ENCODE measurements at regions not wholly inside any gene's neighbourhood (a gene's known extent, or its start where the extent isn't known, plus 50 kb on each side); places are given as distances from the start of the nearest gene placed in this dataset.

DNA sequence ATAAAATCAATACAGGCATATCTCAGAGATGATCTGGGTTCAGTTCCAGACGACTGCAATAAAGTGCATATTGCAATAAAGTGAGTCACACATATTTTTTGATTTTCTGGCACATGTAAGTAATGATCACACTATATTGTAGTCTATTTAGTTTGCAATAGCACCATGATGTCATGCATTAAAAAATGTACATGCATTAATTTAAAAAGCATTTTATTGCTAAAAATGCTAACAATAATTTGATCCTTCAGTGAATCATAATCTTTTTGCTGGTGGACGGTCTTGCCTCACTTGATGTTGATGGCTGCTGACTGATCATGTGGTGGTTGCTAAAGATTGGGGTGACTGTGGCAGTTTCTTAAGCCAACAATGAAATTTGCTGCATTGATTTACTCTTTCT lies 511.1 kb downstream of the OTOL1 start:
- no peak for DNase-seq (ENCODE audit: low read depth, low spot score)

- DNase-seq (ENCODE audit: low read depth, low spot score), result no peak
Measured at GRCh38 chr3:162012633-162013032, 516.0 kb downstream of the OTOL1 start.

- no peak for DNase-seq (ENCODE audit: low read depth, low spot score)
Measured at GRCh38 chr3:162014284-162014683, 517.7 kb downstream of the OTOL1 start.

GRCh38 chr3:162015856-162016255 lies 519.2 kb downstream of the OTOL1 start:
- no peak for DNase-seq (ENCODE audit: low read depth, low spot score)

DNA sequence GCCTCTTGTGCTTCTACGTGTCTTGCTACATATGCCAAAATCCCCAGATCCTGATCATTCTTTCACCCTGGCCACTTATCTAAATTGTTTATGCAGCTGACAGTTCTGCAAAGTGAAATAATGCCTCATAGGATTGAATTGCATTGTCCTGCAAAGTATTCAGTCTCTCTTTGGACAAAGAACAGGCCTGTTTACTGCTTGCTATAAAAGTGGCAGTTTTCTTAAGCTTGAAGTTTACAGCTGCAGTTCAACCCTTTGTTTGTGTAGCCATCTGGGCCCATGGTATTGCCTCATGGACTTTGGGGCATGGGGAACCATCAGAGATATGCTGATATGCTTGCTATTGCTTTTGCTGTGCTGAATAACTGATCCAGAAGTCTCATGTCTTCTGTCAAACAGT lies 523.2 kb downstream of the OTOL1 start:
- DNase-seq (ENCODE audit: low read depth, low spot score), result no peak

- DNase-seq (ENCODE audit: low read depth, low spot score), result no peak
Measured at GRCh38 chr3:162021206-162021605, 524.6 kb downstream of the OTOL1 start.

DNA sequence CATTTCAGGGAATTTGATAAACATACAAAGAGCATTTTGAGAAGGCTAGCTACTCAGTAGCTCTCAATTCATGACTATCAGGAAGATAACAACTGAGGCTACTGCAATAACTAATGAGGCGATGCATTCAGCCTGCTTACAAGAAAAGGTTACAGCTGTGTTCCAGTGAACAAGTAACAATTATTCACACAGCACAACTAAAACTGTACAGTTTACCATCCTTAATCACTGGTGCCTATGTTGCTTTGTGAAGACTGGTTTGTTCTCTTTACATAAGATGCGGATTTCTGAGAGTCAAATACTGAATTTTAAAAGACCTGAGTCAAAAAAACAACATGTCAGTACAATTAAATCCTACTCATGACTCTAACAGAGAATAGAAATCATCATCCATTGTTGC lies 526.3 kb downstream of the OTOL1 start:
- no peak for DNase-seq (ENCODE audit: low read depth, low spot score)

DNA sequence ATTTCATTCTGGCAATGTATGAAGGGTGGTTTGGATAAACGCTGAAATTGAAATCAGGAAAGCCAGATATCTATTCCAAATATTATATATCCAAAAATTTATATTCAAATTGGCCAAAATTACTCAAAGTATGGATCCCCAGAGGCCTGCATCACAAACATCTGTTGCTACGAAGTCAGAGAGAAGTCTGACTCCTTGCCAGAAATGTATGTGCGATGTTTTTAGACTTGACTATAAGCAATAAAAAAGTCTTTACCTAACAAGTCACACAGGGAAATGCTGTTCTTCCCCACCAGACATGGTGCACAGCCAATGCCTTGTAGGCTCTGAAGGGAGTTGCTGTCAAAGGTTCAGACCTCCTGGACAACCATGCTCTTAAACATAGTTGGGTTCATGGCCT lies 533.1 kb downstream of the OTOL1 start:
- no peak for DNase-seq (ENCODE audit: low read depth, low spot score)

DNA sequence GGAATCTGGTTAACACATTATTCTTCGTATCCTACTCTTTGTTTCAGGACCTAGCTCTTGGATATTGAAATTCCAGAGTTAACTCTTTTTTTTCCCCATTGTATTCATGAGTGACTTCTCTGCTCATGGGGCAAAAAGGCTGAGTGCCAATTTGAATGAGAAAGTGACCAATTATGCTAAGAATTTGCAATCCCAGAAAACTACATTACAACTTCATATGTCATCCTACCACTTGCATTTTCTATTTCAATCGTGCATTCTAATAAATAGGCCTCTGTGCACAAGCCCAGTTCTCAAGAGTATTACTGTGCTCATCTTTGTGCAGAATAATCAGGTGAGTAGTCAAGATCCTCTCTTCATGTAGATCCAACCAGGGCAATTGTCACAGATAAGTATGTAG lies 537.8 kb downstream of the OTOL1 start:
- no peak for DNase-seq (ENCODE audit: low read depth, low spot score)

DNA sequence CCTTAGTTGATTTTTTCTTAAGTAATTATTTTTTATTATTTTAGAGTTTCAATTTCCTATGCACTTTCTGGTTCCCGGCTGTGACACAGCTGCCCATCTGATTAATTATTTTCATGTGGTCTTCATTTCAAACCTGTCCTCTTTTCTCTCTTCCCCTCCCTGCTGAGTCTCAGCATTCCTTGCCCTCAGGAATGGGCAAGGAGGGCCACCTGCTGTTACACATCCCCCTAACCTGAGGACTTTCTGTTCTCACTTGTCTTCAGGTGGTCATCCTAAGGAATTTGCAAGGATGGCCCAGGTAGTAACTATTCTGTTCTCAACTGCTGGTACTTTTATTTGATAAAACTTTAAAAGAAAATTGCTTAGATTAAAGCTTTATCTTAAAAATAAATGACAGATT lies 545.0 kb downstream of the OTOL1 start:
- DNase-seq (ENCODE audit: low read depth, low spot score), result no peak

DNA sequence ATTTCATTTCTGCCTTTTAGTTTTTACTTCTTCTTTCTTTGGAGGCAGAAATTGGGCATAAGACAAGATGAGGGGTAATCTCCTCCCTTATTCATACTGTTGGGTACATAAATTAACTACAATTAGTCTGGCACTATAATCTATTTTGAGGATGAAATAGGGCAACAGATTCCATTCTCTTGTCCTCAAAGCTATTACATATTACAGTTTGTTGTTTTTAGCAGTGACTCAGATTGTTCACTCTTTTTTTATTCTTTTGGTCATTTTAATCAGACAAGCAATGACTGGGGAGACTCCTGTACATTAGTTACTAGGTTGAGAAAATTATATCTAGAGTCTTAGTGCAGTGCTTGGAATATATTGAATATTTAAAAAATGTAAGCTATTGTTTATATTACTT lies 556.0 kb downstream of the OTOL1 start:
- no peak for DNase-seq (ENCODE audit: low read depth, low spot score)

GRCh38 chr3:162072656-162073164 lies 576.1 kb downstream of the OTOL1 start:
- DNase-seq (ENCODE audit: low read depth, low spot score), result peak; percentile 7

DNA sequence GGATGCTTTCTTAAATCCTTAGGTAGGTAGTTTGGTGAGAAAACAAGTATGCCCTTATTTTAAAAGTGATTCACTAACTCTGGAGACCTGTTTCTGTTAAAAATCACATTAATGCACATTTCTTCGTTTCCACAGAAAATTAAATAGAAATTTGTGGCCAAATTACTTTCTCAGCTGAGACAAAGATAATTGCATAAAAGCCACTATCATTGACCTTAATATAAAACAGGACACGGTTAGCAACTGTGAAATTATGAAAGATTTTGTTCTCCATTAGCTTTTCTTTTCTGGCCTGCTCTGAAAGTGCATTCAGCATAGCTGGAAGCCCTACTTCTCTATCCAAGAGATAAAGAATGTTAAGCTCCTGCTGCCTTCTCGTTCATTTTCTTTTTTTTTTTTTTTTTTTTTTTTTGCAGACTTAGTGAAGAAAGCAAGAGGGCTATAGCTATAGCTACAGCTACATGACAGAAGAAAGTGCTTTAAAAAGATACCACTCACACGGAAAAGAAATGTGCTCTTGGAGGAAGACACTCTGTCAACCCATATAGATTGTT lies 576.9 kb downstream of the OTOL1 start:
- no peak for DNase-seq (ENCODE audit: low read depth, low spot score)

DNA sequence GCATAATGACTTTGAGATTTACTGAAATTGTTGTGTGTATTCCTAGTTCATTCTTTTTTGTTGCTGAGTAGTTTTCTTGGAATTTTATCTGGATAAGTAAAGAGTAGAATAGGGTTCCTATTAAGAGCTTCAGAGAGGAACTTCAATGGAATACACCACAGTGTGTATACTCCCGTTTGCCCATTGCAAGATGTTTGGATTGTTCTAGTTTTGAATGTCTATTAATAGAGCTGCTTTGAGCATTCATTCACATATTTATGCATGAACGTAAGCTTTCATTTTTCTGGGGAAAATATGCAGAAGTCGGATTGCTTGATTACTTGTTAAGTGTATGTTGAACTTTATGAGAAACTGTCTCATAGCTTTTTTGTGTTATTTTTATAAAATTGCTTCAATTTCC lies 580.5 kb downstream of the OTOL1 start:
- no peak for DNase-seq (ENCODE audit: low read depth, low spot score)

GRCh38 chr3:162082516-162082915 lies 585.9 kb downstream of the OTOL1 start:
- no peak for DNase-seq (ENCODE audit: low read depth, low spot score)

DNA sequence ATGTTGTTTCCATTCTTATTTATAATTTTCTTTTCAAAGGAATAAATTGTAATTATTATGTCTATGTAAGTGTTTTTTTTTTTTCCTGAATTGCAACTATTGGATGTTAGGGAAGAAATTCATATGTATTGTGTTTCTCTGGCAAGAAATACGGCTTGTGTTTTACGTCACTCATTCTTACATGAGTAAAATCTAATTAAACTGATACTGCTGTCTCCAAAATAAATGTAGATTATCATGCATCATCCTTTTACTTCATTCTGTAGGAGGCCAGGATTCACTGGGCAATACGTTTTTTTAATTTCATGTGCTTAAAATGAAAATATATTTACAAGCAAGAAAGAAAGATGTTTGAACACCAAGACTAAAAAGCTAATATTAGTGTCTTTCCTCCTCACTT lies 590.8 kb downstream of the OTOL1 start:
- DNase-seq (ENCODE audit: low read depth, low spot score), result no peak

- DNase-seq (ENCODE audit: low read depth, low spot score), result no peak
Measured at GRCh38 chr3:162092751-162093150, 596.1 kb downstream of the OTOL1 start.

GRCh38 chr3:162094301-162094700 lies 597.7 kb downstream of the OTOL1 start:
- DNase-seq (ENCODE audit: low read depth, low spot score), result no peak

DNA sequence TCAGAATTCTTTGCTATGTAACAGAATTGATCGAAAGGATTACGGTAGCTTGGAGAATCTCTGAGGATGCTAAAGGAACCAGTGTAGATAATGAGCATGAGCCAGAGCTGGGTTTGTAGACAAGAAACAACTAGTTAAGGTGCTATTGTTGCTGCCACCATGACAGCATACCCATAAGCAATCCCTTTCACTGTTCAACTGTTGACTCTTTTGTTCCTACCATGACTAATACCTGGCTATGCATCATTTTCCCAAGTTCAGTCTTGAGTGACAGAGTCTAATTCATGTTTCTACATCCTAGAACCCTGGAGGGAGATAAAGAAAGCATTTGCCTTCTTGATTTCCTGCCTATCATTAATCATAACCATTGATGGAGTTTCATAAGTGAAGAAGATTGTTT lies 600.3 kb downstream of the OTOL1 start:
- no peak for DNase-seq (ENCODE audit: low read depth, low spot score)

DNA sequence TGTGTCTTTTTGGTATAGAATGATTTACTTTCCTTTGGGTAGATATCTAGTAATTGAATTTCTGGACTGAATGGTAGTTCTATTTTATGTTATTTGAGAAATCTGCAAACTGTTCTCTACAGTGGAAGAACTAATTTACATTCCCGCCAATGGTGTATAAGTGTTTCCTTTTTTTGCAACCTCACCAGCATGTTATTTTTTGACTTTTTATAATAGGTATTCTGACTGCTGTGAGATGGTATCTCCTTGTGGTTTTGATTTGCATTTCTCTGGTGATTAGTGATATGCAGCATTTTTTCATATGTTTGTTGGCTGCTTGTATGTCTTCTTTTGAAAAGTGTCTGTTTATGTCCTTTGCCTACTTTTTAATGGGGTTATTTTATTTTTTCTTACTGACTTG lies 607.2 kb downstream of the OTOL1 start:
- no peak for DNase-seq (ENCODE audit: low read depth, low spot score)

- no peak for DNase-seq (ENCODE audit: low read depth, low spot score)
Measured at GRCh38 chr3:162111861-162112260, 615.3 kb downstream of the OTOL1 start.

DNA sequence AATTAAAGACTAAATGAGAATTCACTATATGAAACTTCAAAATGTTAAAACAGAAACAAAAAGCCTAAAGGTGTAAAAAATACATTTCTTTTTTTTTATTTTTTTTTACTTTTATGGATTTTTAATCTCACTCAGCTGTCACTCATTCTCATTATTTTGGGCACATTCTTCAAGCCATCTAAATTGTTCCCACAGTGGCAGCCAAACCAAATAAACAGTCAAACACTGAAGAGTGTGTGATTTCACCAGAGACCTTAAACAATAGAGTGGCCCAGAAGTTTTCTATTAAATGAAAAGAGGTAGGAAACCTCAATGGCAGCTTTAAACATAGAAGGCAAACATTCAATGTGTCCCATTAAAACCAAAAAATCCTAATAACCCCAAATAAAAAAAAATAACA lies 616.1 kb downstream of the OTOL1 start:
- DNase-seq (ENCODE audit: low read depth, low spot score), result no peak

DNA sequence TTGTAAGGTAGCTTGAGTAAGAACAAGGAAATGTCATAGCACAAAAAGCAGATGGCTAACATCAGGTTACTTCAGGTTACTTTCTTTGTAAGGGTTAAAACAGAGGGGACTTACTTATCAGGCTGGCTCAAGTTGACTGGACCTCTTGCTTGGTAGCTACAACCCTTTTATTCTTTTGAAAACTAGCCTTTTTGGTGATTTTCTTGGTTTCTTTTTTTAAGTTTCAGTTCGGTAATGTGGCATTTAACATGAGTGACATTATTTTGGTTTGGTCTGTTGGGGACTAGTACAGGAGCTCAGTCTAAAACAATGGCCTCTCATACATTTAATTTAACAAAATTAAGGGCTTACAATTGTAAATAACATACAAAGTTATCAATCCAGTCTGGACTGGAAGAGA lies 621.4 kb downstream of the OTOL1 start:
- no peak for DNase-seq (ENCODE audit: low read depth, low spot score)

- no peak for DNase-seq (ENCODE audit: low read depth, low spot score)
Measured at GRCh38 chr3:162119651-162120050, 623.0 kb downstream of the OTOL1 start.

Data from smooth muscle cell of the brain vasculature (primary cell).